ENCODE measurements at regions not wholly inside any gene's neighbourhood (a gene's known extent, or its start where the extent isn't known, plus 50 kb on each side); places are given as distances from the start of the nearest gene placed in this dataset.

DNA sequence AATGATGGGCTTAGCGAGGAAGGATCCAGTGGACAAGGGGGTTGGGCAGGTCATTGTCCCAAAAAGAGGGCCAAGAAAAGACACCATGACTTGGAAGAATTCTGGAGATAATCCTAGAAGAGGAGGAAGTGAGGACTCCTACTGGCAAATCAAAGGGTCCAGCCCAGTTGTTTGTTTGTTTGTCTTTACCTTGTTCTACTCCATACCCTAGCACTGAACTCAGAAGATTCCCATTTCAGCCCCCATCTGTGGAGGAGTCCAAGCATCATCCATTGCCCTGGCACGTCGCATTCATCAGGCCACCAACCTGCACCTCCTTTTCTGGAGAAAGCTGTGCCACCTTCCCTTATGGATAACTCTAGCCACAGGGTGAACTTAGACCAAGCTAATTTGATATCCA, 326.2 kb downstream of the EN1 start:
- no peak for DNase-seq (ENCODE audit: low spot score)
- POLR2A ChIA-PET (ENCODE audit: low non-redundant PET), result no interaction called here
- H3K27ac ChIP-seq, result no peak overlapping the region
- TF ChIP-seq, protein P1, sequence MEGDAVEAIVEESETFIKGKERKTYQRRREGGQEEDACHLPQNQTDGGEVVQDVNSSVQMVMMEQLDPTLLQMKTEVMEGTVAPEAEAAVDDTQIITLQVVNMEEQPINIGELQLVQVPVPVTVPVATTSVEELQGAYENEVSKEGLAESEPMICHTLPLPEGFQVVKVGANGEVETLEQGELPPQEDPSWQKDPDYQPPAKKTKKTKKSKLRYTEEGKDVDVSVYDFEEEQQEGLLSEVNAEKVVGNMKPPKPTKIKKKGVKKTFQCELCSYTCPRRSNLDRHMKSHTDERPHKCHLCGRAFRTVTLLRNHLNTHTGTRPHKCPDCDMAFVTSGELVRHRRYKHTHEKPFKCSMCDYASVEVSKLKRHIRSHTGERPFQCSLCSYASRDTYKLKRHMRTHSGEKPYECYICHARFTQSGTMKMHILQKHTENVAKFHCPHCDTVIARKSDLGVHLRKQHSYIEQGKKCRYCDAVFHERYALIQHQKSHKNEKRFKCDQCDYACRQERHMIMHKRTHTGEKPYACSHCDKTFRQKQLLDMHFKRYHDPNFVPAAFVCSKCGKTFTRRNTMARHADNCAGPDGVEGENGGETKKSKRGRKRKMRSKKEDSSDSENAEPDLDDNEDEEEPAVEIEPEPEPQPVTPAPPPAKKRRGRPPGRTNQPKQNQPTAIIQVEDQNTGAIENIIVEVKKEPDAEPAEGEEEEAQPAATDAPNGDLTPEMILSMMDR (conservative IDR thresholded peaks at IDR 0.05; ENCODE audit: low read depth), result no peak
- CTCF ChIA-PET, result no interaction called here

DNA sequence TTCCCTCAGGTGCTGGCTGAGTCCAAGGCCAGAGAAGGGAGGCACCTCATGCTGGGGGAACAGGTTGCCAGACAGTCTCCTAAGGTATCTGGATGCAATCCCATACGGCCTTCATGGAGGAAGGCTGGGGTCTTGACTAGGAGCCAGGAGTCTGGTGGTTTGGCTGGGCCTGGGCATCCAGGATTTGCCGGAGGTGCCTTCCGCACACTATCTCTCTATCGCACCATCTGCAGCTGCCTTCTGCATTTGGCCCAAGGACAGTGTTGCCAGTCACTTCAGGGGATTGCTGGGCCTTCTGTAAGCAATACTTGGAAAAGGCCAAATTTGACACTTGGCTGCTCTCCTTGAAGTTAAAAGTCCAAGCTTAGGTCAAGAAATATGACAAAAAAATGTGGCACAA, 327.2 kb downstream of the EN1 start:
- no peak for DNase-seq (ENCODE audit: low spot score)
- ChIA-PET POLR2A (ENCODE audit: low non-redundant PET) (no interaction called here), CTCF (interaction anchor here (0.6 kb wide), 1 partner anchor 28 kb away, joined by 3 read pairs; no protein-coding TSS in a partner anchor)
- H3K27ac ChIP-seq, result no peak overlapping the region
- TF ChIP-seq, protein P1 (conservative IDR thresholded peaks at IDR 0.05; ENCODE audit: low read depth), result no peak

DNA sequence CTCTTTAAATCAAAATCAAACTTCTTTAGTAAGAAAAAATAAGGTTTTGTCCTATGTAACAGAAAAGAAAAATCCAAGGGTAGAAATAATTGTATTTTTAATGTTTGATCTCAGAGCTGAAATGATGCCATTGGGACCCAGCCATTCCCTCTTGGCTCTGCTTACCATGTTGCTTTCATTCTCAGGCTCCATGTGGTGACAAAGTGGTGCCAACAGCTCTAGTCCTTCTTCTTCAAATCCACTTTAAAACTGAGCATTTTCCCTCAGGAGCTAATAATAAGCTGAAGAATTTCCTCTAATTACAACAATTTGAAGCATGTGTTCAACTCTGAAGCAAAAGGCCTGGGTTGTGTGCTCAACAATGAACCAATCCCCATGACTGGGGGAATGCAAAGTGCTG, 327.9 kb downstream of the EN1 start:
- POLR2A ChIA-PET (ENCODE audit: low non-redundant PET), result no interaction called here
- TF ChIP-seq, protein P1 (conservative IDR thresholded peaks at IDR 0.05; ENCODE audit: low read depth), result no peak
- CTCF ChIA-PET, result no interaction called here

DNA sequence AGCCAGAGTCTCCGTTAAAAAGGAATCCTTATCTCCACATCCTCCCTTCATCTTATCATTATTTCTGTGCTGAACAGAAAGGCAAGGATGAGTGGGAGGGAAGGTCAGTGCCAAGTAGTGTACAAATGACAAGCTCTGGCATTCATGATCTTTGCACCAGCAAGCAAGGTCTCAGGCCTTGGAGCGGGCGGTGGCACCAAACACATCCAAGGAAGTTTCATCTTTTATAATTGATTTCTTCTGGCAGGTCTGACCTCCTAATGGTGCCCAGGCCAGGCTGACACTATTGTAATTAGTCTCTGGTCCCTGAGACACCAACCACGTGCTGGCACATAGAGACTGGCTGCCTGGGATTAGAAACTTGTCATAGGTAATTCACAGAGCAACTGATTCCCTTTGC, 336.6 kb downstream of the EN1 start:
- no peak for DNase-seq (ENCODE audit: low spot score)
- no peak overlapping the region for H3K27ac ChIP-seq
- POLR2A ChIA-PET (ENCODE audit: low non-redundant PET), result no interaction called here
- TF ChIP-seq, protein P1 (conservative IDR thresholded peaks at IDR 0.05; ENCODE audit: low read depth), result no peak
- CTCF ChIA-PET, result interaction anchor here (0.5 kb wide), 1 partner anchor 282 kb away, joined by 3 read pairs; no protein-coding TSS in a partner anchor

More for the DNA sequence above, 327.9 kb downstream of the EN1 start:
- DNase-seq (ENCODE audit: low spot score), result no peak
- H3K27ac ChIP-seq, result no peak overlapping the region

DNA sequence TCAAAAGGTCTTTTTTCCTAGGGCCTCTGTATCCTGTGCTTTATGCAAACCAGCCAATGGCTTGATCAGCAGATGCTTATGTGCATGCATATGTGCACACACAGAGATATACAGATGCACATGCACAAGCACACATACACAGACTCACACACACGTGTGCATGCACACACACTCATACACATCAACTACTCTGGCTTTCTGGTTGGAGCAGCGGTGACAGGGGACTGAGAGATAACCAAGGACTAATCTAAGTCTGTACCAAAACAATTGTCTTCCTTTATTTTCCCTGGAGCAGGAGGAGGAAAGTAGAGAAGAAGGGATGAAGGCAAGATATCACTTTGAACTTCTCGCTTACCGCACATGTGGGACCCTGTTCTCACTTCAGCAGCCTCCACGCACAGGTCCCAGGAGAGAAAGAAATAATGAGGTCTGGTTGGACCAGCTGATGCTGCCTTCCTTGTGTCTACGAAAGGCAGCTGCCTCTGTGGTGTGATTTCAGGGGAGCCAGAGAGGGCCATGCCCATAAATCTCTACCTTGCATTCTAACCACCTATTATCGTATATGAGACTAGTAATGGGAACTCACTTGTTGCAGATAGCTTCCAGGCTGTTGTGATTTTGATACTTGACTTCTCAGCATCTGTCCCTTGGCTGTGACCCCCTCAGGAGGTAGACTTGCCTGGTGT, 338.0 kb downstream of the EN1 start:
- ChIA-PET POLR2A (ENCODE audit: low non-redundant PET) (no interaction called here), CTCF (no interaction called here)
- TF ChIP-seq, protein P1 (conservative IDR thresholded peaks at IDR 0.05; ENCODE audit: low read depth), result no peak
- no peak for DNase-seq (ENCODE audit: low spot score)
- H3K27ac ChIP-seq, result no peak overlapping the region

DNA sequence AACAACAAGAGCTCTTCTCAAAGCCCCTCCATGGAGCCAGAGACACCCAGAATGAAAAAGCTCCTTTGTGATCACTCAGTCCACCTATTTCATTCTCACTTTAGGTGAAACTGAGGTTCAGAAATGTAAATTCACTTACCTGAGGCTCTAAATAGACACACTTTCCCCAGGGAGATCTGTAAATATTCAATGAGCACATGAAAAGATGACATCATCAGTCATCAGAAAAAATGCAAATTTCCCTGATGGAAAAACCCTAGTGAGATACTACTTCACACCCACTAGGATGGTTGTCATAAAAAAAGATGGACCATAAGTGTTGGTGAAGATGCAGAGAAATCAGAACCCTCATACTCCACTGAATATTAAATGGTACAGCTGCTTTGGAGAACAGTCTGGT, 339.2 kb downstream of the EN1 start:
- DNase-seq (ENCODE audit: low spot score), result no peak
- ChIA-PET POLR2A (ENCODE audit: low non-redundant PET) (no interaction called here), CTCF (no interaction called here)
- H3K27ac ChIP-seq, result no peak overlapping the region
- TF ChIP-seq, protein P1 (conservative IDR thresholded peaks at IDR 0.05; ENCODE audit: low read depth), result no peak

All from RWPE1 (cell line).